ENCODE measurements at regions not wholly inside any gene's neighbourhood (a gene's known extent, or its start where the extent isn't known, plus 50 kb on each side); places are given as distances from the start of the nearest gene placed in this dataset.

DNA sequence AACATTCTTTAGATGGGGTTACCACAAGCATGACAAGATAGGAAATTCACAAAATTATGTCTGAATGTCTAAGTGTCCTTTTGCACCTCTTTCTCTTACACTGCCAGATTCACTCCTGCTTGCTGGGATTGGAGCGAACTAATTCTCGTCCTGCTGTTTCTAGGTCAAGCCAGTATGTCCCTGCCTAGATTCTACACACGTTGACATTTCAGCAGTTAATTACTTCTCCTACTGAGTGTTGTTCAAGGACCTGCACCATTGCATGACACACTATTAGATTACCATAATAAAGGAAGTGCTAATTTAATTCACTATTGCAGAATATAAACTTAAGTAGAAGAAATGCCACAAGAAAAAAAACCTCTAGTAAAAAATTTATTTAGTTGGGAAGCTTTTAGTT is 1911.7 kb downstream of the PCDH7 start:
- POLR2A ChIA-PET: no interaction called here
- no peak for TF ChIP-seq CTCF (IDR thresholded peaks at IDR 0.05; ENCODE audit: control extremely low read depth, extremely low read depth, low read depth, missing control alignments)
- CTCF ChIA-PET: no interaction called here
- DNase-seq (ENCODE audit: extremely low spot score): no peak

- CTCF ChIA-PET: no interaction called here
- POLR2A ChIA-PET: no interaction called here
- DNase-seq (ENCODE audit: extremely low spot score): no peak
- no peak for TF ChIP-seq CTCF (IDR thresholded peaks at IDR 0.05; ENCODE audit: control extremely low read depth, extremely low read depth, low read depth, missing control alignments)
Measured at GRCh38 chr4:32633421-32633820, 1913.3 kb downstream of the PCDH7 start.

DNA sequence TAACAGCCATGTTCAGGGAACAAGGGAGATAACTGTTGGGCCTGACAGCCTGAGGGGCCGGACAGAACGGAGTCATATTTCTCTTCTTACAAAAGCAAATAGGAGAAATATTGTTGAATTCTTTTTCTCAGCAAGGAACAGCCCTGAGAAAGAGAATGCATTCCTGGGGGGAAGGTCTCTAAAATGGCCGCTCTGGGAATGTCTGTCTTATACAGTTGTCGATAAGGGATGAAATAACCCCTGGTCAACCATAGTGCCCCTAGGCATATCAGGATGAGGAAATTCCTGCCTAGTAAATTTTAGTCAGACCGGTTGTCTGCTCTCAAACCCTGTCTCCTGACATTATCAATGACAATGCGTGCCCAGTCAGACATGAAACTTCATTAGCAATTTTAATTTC is 1925.5 kb downstream of the PCDH7 start:
- ChIA-PET POLR2A (no interaction called here), CTCF (no interaction called here)
- DNase-seq (ENCODE audit: extremely low spot score): no peak
- TF ChIP-seq CTCF (IDR thresholded peaks at IDR 0.05; ENCODE audit: control extremely low read depth, extremely low read depth, low read depth, missing control alignments): no peak

DNA sequence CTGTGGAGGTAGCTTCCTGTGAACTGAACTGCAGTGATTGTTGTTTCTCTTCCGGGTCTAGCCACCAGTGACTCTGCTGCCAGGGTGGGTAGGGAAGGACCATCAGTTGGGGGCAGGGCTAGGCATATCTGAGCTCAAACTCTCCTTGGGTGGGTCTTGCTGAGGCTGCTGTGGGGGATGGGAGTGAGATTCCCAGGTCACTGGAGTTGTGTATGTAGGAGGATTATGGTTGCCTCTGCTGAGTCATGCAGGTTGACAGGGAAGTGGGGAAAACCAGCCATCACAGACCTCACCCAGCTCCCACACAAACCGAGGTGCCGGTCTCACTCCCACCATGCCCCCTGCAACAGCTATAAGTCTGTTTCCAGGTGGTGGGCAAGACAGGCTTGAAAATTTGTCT is 1937.8 kb downstream of the PCDH7 start:
- no peak for TF ChIP-seq CTCF (IDR thresholded peaks at IDR 0.05; ENCODE audit: control extremely low read depth, extremely low read depth, low read depth, missing control alignments)
- DNase-seq (ENCODE audit: extremely low spot score): no peak
- CTCF ChIA-PET: no interaction called here
- POLR2A ChIA-PET: no interaction called here

DNA sequence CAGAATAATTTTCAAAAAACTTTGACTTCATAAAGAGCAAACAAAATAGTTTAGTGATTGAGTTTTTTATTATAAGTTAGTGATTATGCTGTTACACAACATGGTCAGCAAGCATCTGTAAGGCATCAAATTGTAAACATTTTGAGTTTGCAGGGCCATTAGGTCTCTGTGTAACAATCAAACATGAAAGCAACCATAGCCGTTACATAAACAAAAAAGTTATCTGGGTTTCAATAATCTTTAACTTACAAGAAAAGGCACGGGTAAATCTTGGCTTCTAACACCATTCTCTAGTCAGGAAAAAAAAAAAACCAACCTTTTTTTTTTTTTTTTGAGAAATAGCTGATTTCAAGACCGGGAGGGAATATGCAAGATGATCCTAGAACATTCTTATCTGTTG is 1941.1 kb downstream of the PCDH7 start:
- ChIA-PET POLR2A (no interaction called here), CTCF (no interaction called here)

DNA sequence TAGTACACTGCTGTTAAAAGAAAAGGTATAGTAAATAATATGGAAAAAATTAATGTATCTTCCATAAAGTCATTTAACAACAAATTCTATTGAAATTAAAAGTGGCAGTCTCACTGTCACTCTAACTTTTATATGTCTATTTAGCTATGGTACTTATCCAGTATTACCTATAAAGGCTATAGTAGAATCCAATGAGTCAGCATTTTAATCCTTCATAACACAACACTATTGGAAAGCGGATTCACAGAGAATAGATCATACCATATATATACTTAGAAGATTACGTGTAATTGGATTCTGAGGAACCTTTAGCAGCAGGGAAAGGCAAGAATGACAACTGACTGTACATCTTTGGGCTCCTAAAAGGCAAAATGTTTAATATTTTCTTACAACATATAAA is 1942.6 kb downstream of the PCDH7 start:
- TF ChIP-seq CTCF (IDR thresholded peaks at IDR 0.05; ENCODE audit: control extremely low read depth, extremely low read depth, low read depth, missing control alignments): no peak
- ChIA-PET CTCF (no interaction called here), POLR2A (no interaction called here)
- DNase-seq (ENCODE audit: extremely low spot score): no peak

More for the DNA sequence above, 1941.1 kb downstream of the PCDH7 start:
- DNase-seq (ENCODE audit: extremely low spot score): no peak
- no peak for TF ChIP-seq CTCF (IDR thresholded peaks at IDR 0.05; ENCODE audit: control extremely low read depth, extremely low read depth, low read depth, missing control alignments)

DNA sequence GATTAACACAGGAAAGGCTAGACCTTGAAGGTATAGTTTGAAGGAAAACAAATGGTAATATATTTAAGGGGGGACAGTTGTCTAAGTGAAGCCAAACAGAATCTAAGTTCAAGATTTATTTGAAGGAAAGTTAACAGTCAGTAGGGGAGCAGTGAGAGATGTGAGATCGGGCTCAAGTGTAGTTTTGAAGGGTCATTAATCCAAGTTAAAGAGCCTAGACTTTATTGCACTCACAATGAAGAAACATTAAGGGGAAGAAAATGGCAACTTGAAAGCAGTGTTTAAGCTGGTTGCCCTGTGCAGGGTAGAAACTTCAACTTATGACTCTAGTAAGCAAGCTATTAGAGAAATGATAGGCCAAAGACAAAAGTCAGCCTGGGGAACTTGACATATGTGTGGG is 1952.2 kb downstream of the PCDH7 start:
- ChIA-PET POLR2A (no interaction called here), CTCF (interaction anchor here (1.5 kb wide), 1 partner anchor 53 kb away, joined by 4 read pairs; no protein-coding TSS in a partner anchor)
- no peak for TF ChIP-seq CTCF (IDR thresholded peaks at IDR 0.05; ENCODE audit: control extremely low read depth, extremely low read depth, low read depth, missing control alignments)
- DNase-seq (ENCODE audit: extremely low spot score): no peak
